ENCODE measurements at regions not wholly inside any gene's neighbourhood (a gene's known extent, or its start where the extent isn't known, plus 50 kb on each side); places are given as distances from the start of the nearest gene placed in this dataset.

GRCh38 chr6:43912598-43913371, 142.8 kb downstream of the VEGFA start (continued):
- 0 out of 2 replicates have a peak, but pooled peaks have one; percentile 52 for TF ChIP-seq GTF2E2 (tag; IDR thresholded peaks at IDR 0.05)
- no peak for TF ChIP-seq BCOR (IDR thresholded peaks at IDR 0.05)
- TF ChIP-seq E2F4 (CRISPR knock-in tag; IDR thresholded peaks at IDR 0.05; ENCODE audit: low read depth) = no peak
- peak; percentile 44 for TF ChIP-seq SMAD4 (CRISPR knock-in tag; conservative IDR thresholded peaks at IDR 0.05)
- peak; percentile 54; the same call in 1 of the 2 replicates for TF ChIP-seq ZNF584 (CRISPR knock-in tag; IDR thresholded peaks at IDR 0.05; ENCODE audit: low read depth)
- 0 out of 2 replicates have a peak, but pooled peaks have one; percentile 13 for TF ChIP-seq GMEB1 (CRISPR knock-in tag; IDR thresholded peaks at IDR 0.05)
- no peak for TF ChIP-seq SRSF7 (optimal IDR thresholded peaks at IDR 0.05; ENCODE audit: low read depth, low read length)
- TF ChIP-seq SMAD3 (CRISPR knock-in tag; conservative IDR thresholded peaks at IDR 0.05) = 0 out of 2 replicates have a peak, but pooled peaks have one; percentile 31
- TF ChIP-seq ZNF79 (CRISPR knock-in tag; IDR thresholded peaks at IDR 0.05; ENCODE audit: low read depth) = no peak
- TF ChIP-seq CHD1 (IDR thresholded peaks at IDR 0.05; ENCODE audit: low read length) = no peak
- TF ChIP-seq ZKSCAN3 (CRISPR knock-in tag; IDR thresholded peaks at IDR 0.05) = peak; percentile 27; the same call in 1 of the 2 replicates

All from K562 (cell line).